Caco-2 (cell line): ENCODE measurements at regions not wholly inside any gene's neighbourhood (a gene's known extent, or its start where the extent isn't known, plus 50 kb on each side); places are given as distances from the start of the nearest gene placed in this dataset.

ENCODE experiments used
- BruUV-seq: library from RNA; stranded (reverse); fragments of 400-500 nt; replicated peaks from 2 replicates; lab custom pipeline; 2021; lab: Mats Ljungman, UMichigan
- CTCF ChIA-PET: fragments of 300-600 bp; sonication (Branson Sonifier 250); formaldehyde crosslinking; loops from one replicate; lab custom pipeline; 2022; ENCODE audit warnings: antibody characterized with exemption; lab: Charles Lee
- POLR2A ChIA-PET: fragments of 300-600 bp; sonication (Branson Sonifier 250); formaldehyde crosslinking; loops from one replicate; lab custom pipeline; 2022; ENCODE audit warnings: antibody characterized with exemption; lab: Charles Lee
- DNase-seq, 2 experiments: peaks; one replicate each; pipeline versions ENCODE4 v3.0.0 to v3.0.0-alpha.2; 2020 to 2022
- H3K27me3 ChIP-seq: replicated peaks from 2 replicates; pipeline ENCODE4 v1.6.0; 2011; ENCODE audit warnings: low read length; ENCODE audit not compliant: control insufficient read depth, insufficient read depth
- H3K36me3 ChIP-seq: 2 replicates; pipeline ENCODE4 v1.5.1; 2011; ENCODE audit warnings: low read length; ENCODE audit not compliant: control insufficient read depth, insufficient read depth
- H3K4me1 ChIP-seq: fragments of 250-450 bp; sonication (Bioruptor Pico); 2 replicates; pipeline ENCODE4 v1.5.1; 2020; ENCODE audit warnings: mild to moderate bottlenecking
- H3K4me3 ChIP-seq: 2 replicates; pipeline ENCODE4 v1.5.1; 2011; ENCODE audit warnings: low read depth, mild to moderate bottlenecking, control low read depth, low read length
- H3K9me3 ChIP-seq: fragments of 250-450 bp; sonication (Bioruptor Pico); 2 replicates; pipeline ENCODE4 v1.5.1; 2020; ENCODE audit warnings: mild to moderate bottlenecking, moderate library complexity
- H3K27ac Mint-ChIP-seq: one replicate; pipeline ENCODE4 v1.8.0; 2022; ENCODE audit warnings: mixed read lengths; ENCODE audit not compliant: unreplicated experiment
- H3K27me3 Mint-ChIP-seq: one replicate; pipeline ENCODE4 v1.8.0; 2022; ENCODE audit warnings: mixed read lengths; ENCODE audit not compliant: insufficient read depth, unreplicated experiment
- H3K36me3 Mint-ChIP-seq: one replicate; pipeline ENCODE4 v1.8.0; 2022; ENCODE audit warnings: mild to moderate bottlenecking, mixed read lengths; ENCODE audit not compliant: insufficient read depth, unreplicated experiment
- H3K4me1 Mint-ChIP-seq: one replicate; pipeline ENCODE4 v1.8.0; 2022; ENCODE audit warnings: low read depth, mixed read lengths; ENCODE audit not compliant: unreplicated experiment
- H3K4me3 Mint-ChIP-seq: one replicate; pipeline ENCODE4 v1.8.0; 2022; ENCODE audit warnings: mild to moderate bottlenecking, moderate library complexity, mixed read lengths; ENCODE audit not compliant: unreplicated experiment
- H3K9me3 Mint-ChIP-seq: one replicate; pipeline ENCODE4 v1.8.0; 2022; ENCODE audit warnings: mixed read lengths; ENCODE audit not compliant: unreplicated experiment
- CTCF ChIP-seq, 2 experiments: fragments of 200-600 bp in 1 of 2; IDR thresholded peaks; 1 replicate in 1 of 2; 2 replicates in 1 of 2; pipeline versions ENCODE4 v1.5.1 to v1.8.0; 2011 to 2022; ENCODE audit warnings: antibody characterized with exemption in 1 of 2, control low read depth in 1 of 2, inconsistent platforms in 1 of 2, low read depth in 1 of 2, low read length in 1 of 2, mild to moderate bottlenecking in 1 of 2, moderate library complexity in 1 of 2; ENCODE audit not compliant: insufficient read depth in 1 of 2, severe bottlenecking in 1 of 2, unreplicated experiment in 1 of 2
- intact Hi-C: fragments of 100-400 bp; cut with micrococcal nuclease; formaldehyde crosslinking; loops from one replicate; pipeline ENCODE4 v1.10.0; 2022; ENCODE audit not compliant: unreplicated experiment

GRCh38 chr3:11720304-11720898 lies 76.7 kb upstream of the VGLL4 start:
- no peaks in the 10 kb centered on the region for H3K27me3 ChIP-seq
- no peak for TF ChIP-seq CTCF (IDR thresholded peaks at IDR 0.05; ENCODE audit: insufficient read depth in 1 of 2, low read depth in 1 of 2, low read length in 1 of 2, severe bottlenecking in 1 of 2, unreplicated experiment in 1 of 2)
- Mint-ChIP-seq H3K27ac (peak overlapping the region; percentile 96), H3K27me3 (peaks cover 2% of the 10 kb centered on the region), H3K4me1 (peaks cover 20% of the 10 kb centered on the region), H3K9me3 (no peaks in the 10 kb centered on the region), H3K36me3 (peaks cover 19% of the 10 kb centered on the region), H3K4me3 (peak overlapping the region; percentile 94)
- POLR2A ChIA-PET, result interaction anchor here (1.0 kb wide), 2 partner anchors 29 to 50 kb away, joined by 4 to 5 read pairs; no protein-coding TSS in a partner anchor
- DNase-seq, result peak; percentile 77 to 79
- no peaks in the 10 kb centered on the region for H3K9me3 ChIP-seq
- CTCF ChIA-PET, result interaction anchor here (0.6 kb wide), 1 partner anchor 181 kb away, joined by 4 read pairs; no protein-coding TSS in a partner anchor
- no TSS peak for BruUV-seq
- H3K4me3 ChIP-seq, result peak overlapping the region; percentile 98
- H3K36me3 ChIP-seq, result no peaks in the 10 kb centered on the region
- intact Hi-C loops, result loop anchor here (2.0 kb wide), 2 partner anchors 30 to 58 kb away; no protein-coding TSS in a partner anchor
- peaks cover 22% of the 10 kb centered on the region for H3K4me1 ChIP-seq

- no peaks in the 10 kb centered on the region for H3K9me3 Mint-ChIP-seq
- ChIA-PET POLR2A (interaction anchor here (0.6 to 1.0 kb wide), 4 partner anchors 29 to 101 kb away, joined by 3 to 5 read pairs (median 4); no protein-coding TSS in a partner anchor), CTCF (interaction anchor here (0.6 kb wide), 1 partner anchor 180 kb away, joined by 4 read pairs; no protein-coding TSS in a partner anchor)
- H3K27ac Mint-ChIP-seq, result peak overlapping the region; percentile 96
- H3K36me3 ChIP-seq, result no peaks in the 10 kb centered on the region
- H3K4me1 ChIP-seq, result peaks cover 22% of the 10 kb centered on the region
- BruUV-seq, result no TSS peak
- peak; percentile 95 to 98 for DNase-seq
- no peaks in the 10 kb centered on the region for H3K27me3 Mint-ChIP-seq
- peak overlapping the region; percentile 98 for H3K4me3 ChIP-seq
- peaks cover 20% of the 10 kb centered on the region for H3K4me1 Mint-ChIP-seq
- no peak for TF ChIP-seq CTCF (IDR thresholded peaks at IDR 0.05; ENCODE audit: insufficient read depth in 1 of 2, low read depth in 1 of 2, low read length in 1 of 2, severe bottlenecking in 1 of 2, unreplicated experiment in 1 of 2)
- peak overlapping the region; percentile 94 for H3K4me3 Mint-ChIP-seq
- peaks cover 19% of the 10 kb centered on the region for H3K36me3 Mint-ChIP-seq
- intact Hi-C loops, result loop anchor here (2.0 kb wide), 3 partner anchors 29 to 77 kb away; partner anchors contain the start of gene VGLL4
- H3K9me3 ChIP-seq, result no peaks in the 10 kb centered on the region
- H3K27me3 ChIP-seq, result no peaks in the 10 kb centered on the region
Measured at GRCh38 chr3:11719406-11720303, 75.9 kb upstream of the VGLL4 start.
